ENCODE measurements at regions not wholly inside any gene's neighbourhood (a gene's known extent, or its start where the extent isn't known, plus 50 kb on each side); places are given as distances from the start of the nearest gene placed in this dataset.

- TF ChIP-seq FOXP2 (optimal IDR thresholded peaks at IDR 0.05; ENCODE audit: borderline replicate concordance, extremely low read depth, extremely low read length, insufficient read depth) (no peak), REST (IDR thresholded peaks at IDR 0.05; ENCODE audit: insufficient read depth in 1 of 2, low read depth in 2 of 2, low read length in 2 of 2) (no peak), TAF1 (IDR thresholded peaks at IDR 0.05; ENCODE audit: borderline replicate concordance, insufficient read depth, low read length) (no peak), POLR2AphosphoS5 (IDR thresholded peaks at IDR 0.05; ENCODE audit: low read depth, low read length) (no peak), SIN3A (IDR thresholded peaks at IDR 0.05; ENCODE audit: borderline replicate concordance, insufficient read depth, low read length) (no peak)
These were observed 828.4 kb downstream of the TUSC7 start for GRCh38 chr3:117537949-117538348.

DNA sequence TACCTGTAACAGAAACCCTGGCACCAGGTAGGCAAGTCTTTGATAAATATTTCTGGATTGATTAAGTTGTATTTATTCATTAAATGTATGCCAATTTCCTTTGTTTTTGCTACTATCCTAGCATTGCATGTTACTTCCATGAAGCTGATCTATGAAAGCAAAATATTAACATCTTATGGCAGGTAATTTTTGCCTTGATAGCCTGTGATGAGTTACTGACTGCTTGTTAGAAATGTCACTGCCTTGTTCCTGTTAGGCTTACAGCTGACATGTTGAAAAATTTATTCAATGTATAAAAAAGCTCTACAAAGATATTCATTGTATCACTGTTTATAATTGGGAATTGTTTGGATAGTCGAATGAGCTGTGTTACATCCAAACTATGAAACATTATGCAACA lies 830.1 kb downstream of the TUSC7 start:
- TF ChIP-seq REST (IDR thresholded peaks at IDR 0.05; ENCODE audit: insufficient read depth in 1 of 2, low read depth in 2 of 2, low read length in 2 of 2) (no peak), FOXP2 (optimal IDR thresholded peaks at IDR 0.05; ENCODE audit: borderline replicate concordance, extremely low read depth, extremely low read length, insufficient read depth) (no peak), TAF1 (IDR thresholded peaks at IDR 0.05; ENCODE audit: borderline replicate concordance, insufficient read depth, low read length) (no peak), POLR2AphosphoS5 (IDR thresholded peaks at IDR 0.05; ENCODE audit: low read depth, low read length) (no peak), SIN3A (IDR thresholded peaks at IDR 0.05; ENCODE audit: borderline replicate concordance, insufficient read depth, low read length) (no peak)

DNA sequence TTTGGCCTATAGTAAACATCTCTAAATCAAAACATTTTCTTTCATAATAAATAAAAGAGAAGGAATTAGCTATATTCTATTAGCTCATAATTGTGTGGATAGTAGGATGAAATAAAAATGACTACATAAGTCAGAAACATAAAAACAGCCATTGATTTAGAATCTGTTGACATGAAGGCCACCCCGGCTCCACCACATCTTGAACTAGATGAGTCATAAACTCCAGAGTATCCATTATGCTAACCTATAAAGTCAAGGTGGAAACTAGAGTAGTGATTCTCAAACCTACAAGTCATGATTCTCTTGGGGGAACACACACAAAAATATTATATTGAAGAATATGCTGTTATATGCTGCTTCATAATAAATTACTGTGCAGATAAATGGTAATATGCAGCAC lies 831.0 kb downstream of the TUSC7 start:
- TF ChIP-seq FOXP2 (optimal IDR thresholded peaks at IDR 0.05; ENCODE audit: borderline replicate concordance, extremely low read depth, extremely low read length, insufficient read depth) (no peak), TAF1 (IDR thresholded peaks at IDR 0.05; ENCODE audit: borderline replicate concordance, insufficient read depth, low read length) (no peak), REST (IDR thresholded peaks at IDR 0.05; ENCODE audit: insufficient read depth in 1 of 2, low read depth in 2 of 2, low read length in 2 of 2) (no peak), SIN3A (IDR thresholded peaks at IDR 0.05; ENCODE audit: borderline replicate concordance, insufficient read depth, low read length) (no peak)

DNA sequence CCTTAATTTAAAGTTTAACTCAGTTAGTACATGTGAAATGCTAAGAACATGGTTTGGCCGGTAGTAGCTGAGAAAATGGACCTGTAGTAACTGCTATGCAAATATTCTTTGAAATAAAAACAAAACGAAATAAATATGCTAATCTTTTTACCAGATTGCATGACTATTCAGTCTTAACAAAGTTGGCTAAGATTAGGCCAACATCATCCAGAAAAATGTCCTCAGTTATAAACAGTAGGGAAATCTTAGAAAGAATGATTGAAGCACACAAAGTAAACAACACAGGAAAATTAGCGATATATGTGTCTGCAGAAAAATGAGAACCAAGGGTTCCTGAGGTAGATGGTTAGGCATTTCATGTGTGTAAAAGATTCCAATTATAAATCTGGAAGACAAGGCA lies 832.1 kb downstream of the TUSC7 start:
- no peak for TF ChIP-seq SIN3A (IDR thresholded peaks at IDR 0.05; ENCODE audit: borderline replicate concordance, insufficient read depth, low read length)
- TF ChIP-seq FOXP2 (optimal IDR thresholded peaks at IDR 0.05; ENCODE audit: borderline replicate concordance, extremely low read depth, extremely low read length, insufficient read depth): no peak
- TF ChIP-seq REST (IDR thresholded peaks at IDR 0.05; ENCODE audit: insufficient read depth in 1 of 2, low read depth in 2 of 2, low read length in 2 of 2): no peak
- no peak for TF ChIP-seq POLR2AphosphoS5 (IDR thresholded peaks at IDR 0.05; ENCODE audit: low read depth, low read length)
- TF ChIP-seq TAF1 (IDR thresholded peaks at IDR 0.05; ENCODE audit: borderline replicate concordance, insufficient read depth, low read length): no peak

DNA sequence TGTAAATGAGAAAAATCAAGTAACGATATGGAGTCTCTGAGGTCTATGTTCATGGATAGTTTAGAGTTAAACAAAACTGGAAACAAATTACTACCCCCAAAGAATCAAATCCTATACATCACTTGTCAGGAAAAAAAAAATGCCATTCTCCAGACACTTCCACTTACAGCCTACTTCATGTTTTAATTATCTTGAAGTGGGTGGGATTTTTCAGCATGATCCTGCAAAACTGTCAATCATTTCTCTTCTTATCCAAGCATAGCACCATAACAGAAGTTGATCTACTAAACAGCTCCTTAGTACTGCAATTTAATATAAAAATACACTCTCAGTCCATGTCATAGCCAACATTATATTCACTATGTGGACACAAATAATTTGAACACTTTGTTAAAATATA lies 833.9 kb downstream of the TUSC7 start:
- TF ChIP-seq POLR2AphosphoS5 (IDR thresholded peaks at IDR 0.05; ENCODE audit: low read depth, low read length) (no peak), TAF1 (IDR thresholded peaks at IDR 0.05; ENCODE audit: borderline replicate concordance, insufficient read depth, low read length) (no peak), FOXP2 (optimal IDR thresholded peaks at IDR 0.05; ENCODE audit: borderline replicate concordance, extremely low read depth, extremely low read length, insufficient read depth) (no peak), SIN3A (IDR thresholded peaks at IDR 0.05; ENCODE audit: borderline replicate concordance, insufficient read depth, low read length) (no peak)

Data from PFSK-1 (cell line).